K562 (cell line): ENCODE measurements at regions not wholly inside any gene's neighbourhood (a gene's known extent, or its start where the extent isn't known, plus 50 kb on each side); places are given as distances from the start of the nearest gene placed in this dataset.

Source experiments
- ATAC-seq: fragments of 200-7000 bp; cut with Tn5 transposase; 3 replicates; pipeline ENCODE4 v1.9.1; 2020; ENCODE audit warnings: moderate library complexity
- BruUV-seq: library from RNA; stranded (reverse); fragments of 400-500 nt; replicated peaks from 2 replicates; lab custom pipeline; 2021; lab: Mats Ljungman, UMichigan
- CTCF ChIA-PET: fragments of 300-600 bp; formaldehyde crosslinking; extraction: SDS; loops from one replicate; lab custom pipeline; 2021; ENCODE audit warnings: low intra/inter-chr PET ratio; lab: Yijun Ruan, JAX
- POLR2A ChIA-PET: fragments of 300-600, 350-650 bp; sonication (Branson Sonifier 250); formaldehyde crosslinking; extraction: SDS; loops from one replicate; lab custom pipeline; 2021; ENCODE audit warnings: antibody characterized with exemption, inconsistent platforms; lab: Yijun Ruan, JAX
- DNase-seq, 4 experiments: peaks; one replicate each; pipeline versions ENCODE4 v3.0.0 to v3.0.0-alpha.2; 2011 to 2018; ENCODE audit warnings: low spot score in 3 of 4, mixed read lengths in 3 of 4; ENCODE audit errors: extremely low read depth in 1 of 4
- FAIRE-seq: peaks from 2 replicates; lab custom pipeline; 2011; peaks lifted over from hg19 to GRCh38; lab: Jason Lieb, UNC
- H2AFZ ChIP-seq: 2 replicates; pipeline ENCODE4 v1.6.0; 2011; ENCODE audit warnings: low read depth, low read length, control low read depth, inconsistent platforms
- H3K27ac ChIP-seq: fragments of 200-600 bp; 3 replicates; pipeline ENCODE4 v1.8.0; 2011; ENCODE audit warnings: low read depth, mild to moderate bottlenecking, control low read depth, inconsistent platforms, low read length, moderate library complexity, mixed read lengths; ENCODE audit errors: extremely low read depth
- H3K27me3 ChIP-seq, 2 experiments: fragments of 300-600 bp in 1 of 2; 2 replicates in 1 of 2; 3 replicates in 1 of 2; pipeline versions ENCODE4 v1.6.0 to v1.8.0; 2011; ENCODE audit warnings: inconsistent platforms in 2 of 2, low read length in 2 of 2, mild to moderate bottlenecking in 1 of 2, mixed read lengths in 1 of 2, moderate library complexity in 1 of 2; ENCODE audit not compliant: control insufficient read depth in 2 of 2, insufficient read depth in 2 of 2
- H3K36me3 ChIP-seq: fragments of 300-600 bp; 3 replicates; pipeline ENCODE4 v1.8.0; 2011; ENCODE audit warnings: mild to moderate bottlenecking, low read length, inconsistent platforms; ENCODE audit not compliant: control insufficient read depth, insufficient read depth
- H3K4me1 ChIP-seq, 2 experiments: fragments of 200-600 bp in 1 of 2; replicated peaks in 1 of 2; 2 replicates in 1 of 2; 3 replicates in 1 of 2; pipeline versions ENCODE4 v1.5.1 to v1.8.0; 2011; ENCODE audit warnings: inconsistent platforms in 2 of 2, low read length in 2 of 2, mild to moderate bottlenecking in 1 of 2, mixed read lengths in 1 of 2, moderate library complexity in 1 of 2; ENCODE audit not compliant: control insufficient read depth in 2 of 2, insufficient read depth in 2 of 2
- H3K4me2 ChIP-seq: 2 replicates; pipeline ENCODE4 v1.6.1; 2011; ENCODE audit warnings: low read length, control low read depth, inconsistent platforms, mixed read lengths; ENCODE audit not compliant: insufficient read depth
- H3K4me3 ChIP-seq: fragments of 200-600 bp; sonication (generic), shearing (Covaris generic); 2 replicates; pipeline ENCODE4 v1.5.1; 2016; ENCODE audit warnings: control low read depth, inconsistent platforms
- H3K79me2 ChIP-seq: fragments of 200-600 bp; 3 replicates; pipeline ENCODE4 v1.8.0; 2011; ENCODE audit warnings: low read length, inconsistent platforms; ENCODE audit not compliant: control insufficient read depth, insufficient read depth
- H3K9ac ChIP-seq, 2 experiments: 2 replicates each; pipeline versions ENCODE4 v1.6.0 to v1.6.1; 2011; ENCODE audit warnings: low read depth in 2 of 2, low read length in 2 of 2, control low read depth in 1 of 2, inconsistent platforms in 1 of 2, mild to moderate bottlenecking in 1 of 2, mixed read lengths in 1 of 2; ENCODE audit not compliant: insufficient read depth in 1 of 2
- H3K9me1 ChIP-seq: one replicate; pipeline ENCODE4 v1.6.0; 2011; ENCODE audit warnings: inconsistent platforms, mild to moderate bottlenecking, low read length, moderate library complexity; ENCODE audit not compliant: control insufficient read depth, insufficient read depth
- H3K9me3 ChIP-seq: replicated peaks from 2 replicates; pipeline ENCODE4 v1.5.1; 2011; ENCODE audit warnings: low read depth, low read length, inconsistent platforms; ENCODE audit not compliant: control insufficient read depth, insufficient read depth
- H4K20me1 ChIP-seq: replicated peaks from 2 replicates; pipeline ENCODE4 v1.6.1; 2011; ENCODE audit warnings: low read length, inconsistent platforms, mixed read lengths; ENCODE audit not compliant: control insufficient read depth, insufficient read depth
- C11orf30 ChIP-seq: fragments of 450-650 bp; IDR thresholded peaks from 2 replicates; pipeline ENCODE4 v1.6.1; 2016; ENCODE audit warnings: low read depth, mild to moderate bottlenecking
- CBX1 ChIP-seq: sonication (generic); IDR thresholded peaks from 2 replicates; pipeline ENCODE4 v1.6.1; 2016; ENCODE audit warnings: antibody characterized with exemption, low read depth, mild to moderate bottlenecking
- MAZ ChIP-seq, 2 experiments: fragments of 450-650 bp in 1 of 2; sonication (generic) in 1 of 2; formaldehyde crosslinking; IDR thresholded peaks in 1 of 2; conservative IDR thresholded peaks in 1 of 2; 2 replicates each; pipeline versions ENCODE4 v1.4.0 to v1.5.0; 2020; ENCODE audit warnings: mild to moderate bottlenecking in 1 of 2, missing genetic modification reagents in 1 of 2
- MCM2 ChIP-seq: fragments of 450-650 bp; IDR thresholded peaks from 2 replicates; pipeline ENCODE4 v1.6.1; 2017; ENCODE audit warnings: low read depth, mild to moderate bottlenecking
- NR3C1 ChIP-seq: sonication (generic); formaldehyde crosslinking; IDR thresholded peaks from 2 replicates; pipeline ENCODE4 v1.8.1; 2022; ENCODE audit warnings: missing genetic modification reagents
- RNF219 ChIP-seq: fragments of 250-450 bp; sonication (Bioruptor Pico); IDR thresholded peaks from 2 replicates; pipeline ENCODE4 v1.5.0; 2022; ENCODE audit warnings: mild to moderate bottlenecking
- WGBS: fragments of 100-300 bp; shearing (Covaris generic); methylation state at CpG from one replicate; pipeline ENCODE4 v1.1.6; 2016; ENCODE audit warnings: low coverage, mixed read lengths; ENCODE audit not compliant: insufficient coverage; ENCODE audit errors: missing lambda C conversion rate; 5-methylcytosine and 5-hydroxymethylcytosine counted together
- in situ Hi-C: fragments of 300-500 bp; cut with MboI; formaldehyde crosslinking; loops from 4 replicates; pipeline ENCODE4 v1.15.0; 2018; ENCODE audit warnings: inconsistent platforms, mixed read lengths
- intact Hi-C: fragments of 100-400 bp; cut with micrococcal nuclease; formaldehyde crosslinking; loops from 2 replicates; pipeline ENCODE4 v1.14.2; 2022
- TF ChIP-seq, protein P1 (sequence below): sonication (generic); formaldehyde crosslinking; IDR thresholded peaks from 2 replicates; pipeline ENCODE4 v1.8.0; 2022; ENCODE audit warnings: mild to moderate bottlenecking, missing genetic modification reagents
- TF ChIP-seq, protein P2 (sequence below): IDR thresholded peaks from 2 replicates; pipeline ENCODE4 v1.6.1; 2012; ENCODE audit warnings: low read depth, low read length, improper control_type of control experiment, borderline replicate concordance

- H3K27me3 ChIP-seq = no peaks in the 10 kb centered on the region
- WGBS = 1% methylated on average over 4 of the region's 4 CpGs
- in situ Hi-C loops (no loop called here), intact Hi-C loops (no loop called here)
- H3K4me3 ChIP-seq = no peak overlapping the region
- TF ChIP-seq MAZ (CRISPR knock-in tag; conservative IDR thresholded peaks at IDR 0.05 in 1 of 2, IDR thresholded peaks at IDR 0.05 in 1 of 2) = no peak
- TF ChIP-seq, protein P1, sequence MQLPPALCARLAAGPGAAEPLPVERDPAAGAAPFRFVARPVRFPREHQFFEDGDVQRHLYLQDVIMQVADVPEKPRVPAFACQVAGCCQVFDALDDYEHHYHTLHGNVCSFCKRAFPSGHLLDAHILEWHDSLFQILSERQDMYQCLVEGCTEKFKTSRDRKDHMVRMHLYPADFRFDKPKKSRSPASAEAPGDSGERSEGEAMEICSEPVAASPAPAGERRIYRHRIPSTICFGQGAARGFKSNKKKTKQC (CRISPR knock-in tag) = no peak
- no peak for TF ChIP-seq NR3C1 (CRISPR knock-in tag)
- TF ChIP-seq, protein P2, sequence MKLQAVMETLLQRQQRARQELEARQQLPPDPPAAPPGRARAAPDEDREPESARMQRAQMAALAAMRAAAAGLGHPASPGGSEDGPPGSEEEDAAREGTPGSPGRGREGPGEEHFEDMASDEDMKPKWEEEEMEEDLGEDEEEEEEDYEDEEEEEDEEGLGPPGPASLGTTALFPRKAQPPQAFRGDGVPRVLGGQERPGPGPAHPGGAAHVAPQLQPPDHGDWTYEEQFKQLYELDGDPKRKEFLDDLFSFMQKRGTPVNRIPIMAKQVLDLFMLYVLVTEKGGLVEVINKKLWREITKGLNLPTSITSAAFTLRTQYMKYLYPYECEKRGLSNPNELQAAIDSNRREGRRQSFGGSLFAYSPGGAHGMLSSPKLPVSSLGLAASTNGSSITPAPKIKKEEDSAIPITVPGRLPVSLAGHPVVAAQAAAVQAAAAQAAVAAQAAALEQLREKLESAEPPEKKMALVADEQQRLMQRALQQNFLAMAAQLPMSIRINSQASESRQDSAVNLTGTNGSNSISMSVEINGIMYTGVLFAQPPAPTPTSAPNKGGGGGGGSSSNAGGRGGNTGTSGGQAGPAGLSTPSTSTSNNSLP = no peak
- no peak for TF ChIP-seq RNF219 (CRISPR knock-in tag)
- TF ChIP-seq C11orf30 = no peak
- no peak for TF ChIP-seq CBX1
- TF ChIP-seq MCM2 = no peak
- ChIA-PET POLR2A (no interaction called here), CTCF (no interaction called here)
- no peaks in the 10 kb centered on the region for H3K9me1 ChIP-seq
- no peak overlapping the region for H3K27ac ChIP-seq
- no peaks in the 10 kb centered on the region for H3K9me3 ChIP-seq
- H2AFZ ChIP-seq = no peak overlapping the region
- no peak for FAIRE-seq
- H3K36me3 ChIP-seq = no peaks in the 10 kb centered on the region
- no peaks in the 10 kb centered on the region for H3K79me2 ChIP-seq
- no peak for ATAC-seq
- no peaks in the 10 kb centered on the region for H3K4me1 ChIP-seq
- no peak overlapping the region for H3K4me2 ChIP-seq
- no peak for DNase-seq
- H3K9ac ChIP-seq = no peak overlapping the region
- H4K20me1 ChIP-seq = no peaks in the 10 kb centered on the region; the same call in 1 of the 2 replicates
- BruUV-seq = no TSS peak
Observed at GRCh38 chr16:51085271-51085670, 65.8 kb downstream of the SALL1 start.
